VCaP (cell line): ENCODE measurements at regions not wholly inside any gene's neighbourhood (a gene's known extent, or its start where the extent isn't known, plus 50 kb on each side); places are given as distances from the start of the nearest gene placed in this dataset.

Source experiments
- H3K27ac ChIP-seq: fragments of 450-650 bp; 2 replicates; pipeline ENCODE4 v1.5.1; 2017
- TF ChIP-seq, protein P1 (sequence below): fragments of 450-650 bp; conservative IDR thresholded peaks from 2 replicates; pipeline ENCODE4 v1.5.1; 2017; ENCODE audit warnings: mild to moderate bottlenecking, moderate library complexity

DNA sequence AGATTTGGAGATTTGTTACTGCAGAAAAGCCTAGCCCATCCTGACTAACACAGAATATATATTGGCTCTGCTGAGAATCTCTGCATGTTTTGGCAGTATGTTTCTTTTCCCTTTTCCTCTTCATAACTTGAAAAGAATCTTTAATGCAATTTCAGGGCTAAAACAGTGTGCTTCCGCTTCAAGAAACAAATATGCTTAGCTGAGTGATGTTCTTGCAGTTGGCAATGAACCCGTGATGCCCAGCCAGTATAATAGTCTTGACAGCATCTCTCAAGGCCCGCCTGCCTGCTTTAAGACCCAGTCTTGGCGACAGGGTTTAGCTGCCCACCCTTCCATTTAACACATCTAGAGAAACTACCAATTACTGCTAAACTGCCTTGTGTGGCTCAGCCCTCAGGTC lies 184.5 kb downstream of the INO80D start:
- TF ChIP-seq, protein P1, sequence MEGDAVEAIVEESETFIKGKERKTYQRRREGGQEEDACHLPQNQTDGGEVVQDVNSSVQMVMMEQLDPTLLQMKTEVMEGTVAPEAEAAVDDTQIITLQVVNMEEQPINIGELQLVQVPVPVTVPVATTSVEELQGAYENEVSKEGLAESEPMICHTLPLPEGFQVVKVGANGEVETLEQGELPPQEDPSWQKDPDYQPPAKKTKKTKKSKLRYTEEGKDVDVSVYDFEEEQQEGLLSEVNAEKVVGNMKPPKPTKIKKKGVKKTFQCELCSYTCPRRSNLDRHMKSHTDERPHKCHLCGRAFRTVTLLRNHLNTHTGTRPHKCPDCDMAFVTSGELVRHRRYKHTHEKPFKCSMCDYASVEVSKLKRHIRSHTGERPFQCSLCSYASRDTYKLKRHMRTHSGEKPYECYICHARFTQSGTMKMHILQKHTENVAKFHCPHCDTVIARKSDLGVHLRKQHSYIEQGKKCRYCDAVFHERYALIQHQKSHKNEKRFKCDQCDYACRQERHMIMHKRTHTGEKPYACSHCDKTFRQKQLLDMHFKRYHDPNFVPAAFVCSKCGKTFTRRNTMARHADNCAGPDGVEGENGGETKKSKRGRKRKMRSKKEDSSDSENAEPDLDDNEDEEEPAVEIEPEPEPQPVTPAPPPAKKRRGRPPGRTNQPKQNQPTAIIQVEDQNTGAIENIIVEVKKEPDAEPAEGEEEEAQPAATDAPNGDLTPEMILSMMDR, result no peak
- peak overlapping the region; percentile 70 for H3K27ac ChIP-seq

GRCh38 chr2:205898744-205899143 lies 187.2 kb downstream of the INO80D start:
- no peak overlapping the region for H3K27ac ChIP-seq
- TF ChIP-seq, protein P1, result no peak

DNA sequence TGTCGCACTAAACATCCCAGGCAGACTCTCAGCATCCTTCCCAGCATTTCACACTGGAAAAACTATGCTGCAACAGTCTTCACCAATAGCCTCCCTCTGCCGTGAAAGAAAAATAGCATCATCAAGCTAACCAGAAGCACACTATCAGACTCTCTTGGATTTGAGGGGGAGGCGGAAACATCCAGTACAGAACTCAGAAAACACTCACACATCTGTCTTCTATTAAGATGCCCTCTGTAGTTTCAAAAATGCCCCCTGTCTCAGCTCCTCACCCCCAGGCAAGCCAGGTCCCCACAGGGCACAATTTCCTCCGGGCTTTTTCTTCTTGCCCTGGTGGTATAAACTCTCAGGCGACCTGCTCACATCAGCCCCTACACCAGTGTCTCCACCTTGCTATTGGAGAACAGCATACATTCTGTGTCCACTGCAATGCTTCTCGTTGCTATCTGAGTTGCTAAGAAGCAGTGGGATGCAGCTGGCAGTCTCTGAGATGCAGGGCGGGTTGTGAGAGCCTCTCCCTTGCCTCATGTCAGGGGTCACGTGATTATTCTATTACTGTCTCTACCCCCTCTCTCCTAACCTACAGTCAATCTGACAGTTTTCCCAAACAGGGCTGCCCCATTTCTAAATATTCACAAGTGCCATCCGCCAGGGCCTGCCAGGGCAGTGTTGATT lies 189.9 kb downstream of the INO80D start:
- TF ChIP-seq, protein P1, result no peak

DNA sequence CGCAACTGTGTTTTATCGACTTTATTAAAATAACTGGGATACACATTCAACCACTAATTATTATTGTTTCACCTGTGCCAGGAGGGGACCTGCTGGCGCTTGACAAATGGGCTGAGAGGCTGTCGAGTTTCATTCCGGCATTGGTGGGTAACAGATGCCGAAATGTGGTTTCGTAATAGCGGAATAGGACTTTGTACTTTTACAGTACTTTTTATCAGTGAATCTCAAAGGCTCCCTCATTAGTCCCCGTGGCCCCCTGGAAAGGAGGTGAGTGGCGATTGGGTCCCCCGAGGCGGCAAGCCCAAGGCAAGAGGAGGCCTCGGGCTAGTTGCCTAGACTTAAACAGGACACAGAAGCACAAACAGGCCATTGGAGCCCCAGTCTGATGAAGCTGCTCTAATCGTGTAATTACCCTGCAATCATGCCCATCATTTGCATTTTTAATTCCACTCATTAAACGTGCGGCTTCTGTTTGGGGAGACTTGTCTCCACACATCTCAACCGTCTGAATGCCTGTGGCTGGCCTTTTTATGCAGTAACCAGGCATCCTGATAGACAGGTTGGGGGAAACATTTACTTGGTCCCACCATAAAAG lies 193.2 kb downstream of the INO80D start:
- H3K27ac ChIP-seq, result peak overlapping the region; percentile 18; the same call in 1 of the 2 replicates
- TF ChIP-seq, protein P1, result no peak

More for the DNA sequence above, 189.9 kb downstream of the INO80D start:
- H3K27ac ChIP-seq, result no peak overlapping the region

GRCh38 chr2:205892251-205892655 lies 193.7 kb downstream of the INO80D start:
- TF ChIP-seq, protein P1, result no peak
- H3K27ac ChIP-seq, result peak overlapping the region; percentile 18; the same call in 1 of the 2 replicates

GRCh38 chr2:205889114-205889513 lies 196.9 kb downstream of the INO80D start:
- H3K27ac ChIP-seq, result no peak overlapping the region
- TF ChIP-seq, protein P1, result no peak

DNA sequence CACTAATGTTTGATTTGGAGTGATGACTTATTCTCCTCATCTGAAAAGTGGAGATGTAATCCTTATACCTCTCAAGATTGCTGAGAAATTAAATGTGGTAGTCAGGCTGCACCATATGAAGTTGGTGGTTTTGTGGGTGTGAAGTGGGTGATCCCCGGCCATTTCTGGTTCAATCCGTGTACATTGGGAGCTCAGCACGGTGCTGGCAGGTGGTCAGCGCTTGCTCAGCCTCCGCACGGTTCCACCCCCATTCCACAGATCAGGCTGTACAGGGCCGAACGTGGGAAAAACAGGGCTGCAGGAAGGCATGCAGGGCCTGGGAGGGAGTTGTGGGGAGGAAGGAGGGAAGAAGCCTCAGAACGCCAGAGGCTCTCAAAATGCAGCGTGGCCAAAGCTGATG lies 198.3 kb downstream of the INO80D start:
- TF ChIP-seq, protein P1, result no peak
- no peak overlapping the region for H3K27ac ChIP-seq
